GM19351 (cell line): ENCODE measurements at regions not wholly inside any gene's neighbourhood (a gene's known extent, or its start where the extent isn't known, plus 50 kb on each side); places are given as distances from the start of the nearest gene placed in this dataset.

Experiments used
- ATAC-seq: cut with Tn5 transposase; IDR thresholded peaks from one replicate; pipeline ENCODE4 v1.9.1; 2021; ENCODE audit warnings: mild to moderate bottlenecking, moderate library complexity; ENCODE audit not compliant: unreplicated experiment

- no peak for ATAC-seq
Observed at GRCh38 chr1:13965770-13966398, 265.9 kb downstream of the PRDM2 start.

GRCh38 chr1:13967707-13968106 is 267.7 kb downstream of the PRDM2 start:
- ATAC-seq = no peak

- ATAC-seq = no peak
Observed at GRCh38 chr1:13968361-13968760, 268.4 kb downstream of the PRDM2 start.

GRCh38 chr1:13970631-13971247 is 270.8 kb downstream of the PRDM2 start:
- ATAC-seq = no peak

GRCh38 chr1:13976485-13976884 is 276.5 kb downstream of the PRDM2 start:
- no peak for ATAC-seq

GRCh38 chr1:13981142-13981541 is 281.2 kb downstream of the PRDM2 start:
- no peak for ATAC-seq

DNA sequence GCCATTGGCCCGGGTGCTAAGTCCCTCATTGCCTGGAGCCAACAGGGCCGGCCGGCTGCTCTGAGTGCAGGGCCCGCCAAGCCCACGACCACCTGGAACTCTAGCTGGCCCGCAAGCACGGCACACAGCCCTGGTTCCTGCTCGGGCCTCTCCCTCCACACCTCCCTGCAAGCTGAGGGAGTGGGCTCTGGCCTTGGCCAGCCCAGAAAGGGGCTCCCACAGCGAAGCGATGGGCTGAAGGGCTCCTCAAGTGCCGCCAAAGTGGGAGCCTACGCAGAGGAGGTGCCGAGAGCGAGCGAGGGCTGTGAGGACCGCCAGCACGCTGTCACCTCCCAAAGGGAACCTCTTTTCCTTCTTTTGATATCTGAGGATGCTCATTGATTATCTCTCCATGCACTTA is 283.4 kb downstream of the PRDM2 start:
- ATAC-seq = no peak

- no peak for ATAC-seq
Observed at GRCh38 chr1:13990939-13991338, 291.0 kb downstream of the PRDM2 start.

DNA sequence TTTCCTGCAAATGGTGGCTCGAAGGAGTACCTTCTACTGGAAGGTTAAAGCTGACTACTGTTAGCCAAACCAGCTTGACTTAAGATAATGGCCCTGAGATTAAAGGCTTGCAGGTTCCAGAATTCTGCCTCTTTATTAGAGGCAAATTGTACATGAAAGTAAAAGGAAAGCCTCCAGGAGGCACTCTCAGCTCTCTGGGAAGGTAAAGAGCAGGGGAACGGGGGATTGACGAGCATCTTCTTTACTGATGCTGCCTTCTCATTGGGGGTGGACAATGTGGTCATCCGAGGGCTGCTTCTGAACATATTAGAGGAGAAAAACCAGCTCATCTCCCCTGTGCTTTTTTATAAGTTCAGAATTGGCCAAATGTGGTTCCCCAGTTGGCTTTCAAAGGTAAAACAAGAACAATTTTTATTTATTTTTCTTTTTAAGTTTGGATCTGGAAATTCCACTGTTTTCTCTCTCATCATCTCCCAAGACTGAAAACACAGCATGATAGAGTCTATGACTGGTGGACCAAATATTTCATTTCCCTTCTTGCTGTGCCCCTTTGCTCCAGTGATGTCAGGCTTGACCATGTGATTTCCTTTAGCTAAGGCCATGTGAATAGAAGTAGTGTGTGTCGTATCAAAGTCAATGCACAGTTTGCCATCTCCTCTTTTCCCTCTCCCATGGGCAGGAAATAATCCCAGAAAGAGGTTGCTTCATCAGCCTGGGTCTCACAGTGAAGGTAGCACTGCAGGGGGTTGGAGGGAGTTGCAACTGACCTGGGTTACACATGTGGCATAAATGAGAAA is 292.7 kb downstream of the PRDM2 start:
- no peak for ATAC-seq

DNA sequence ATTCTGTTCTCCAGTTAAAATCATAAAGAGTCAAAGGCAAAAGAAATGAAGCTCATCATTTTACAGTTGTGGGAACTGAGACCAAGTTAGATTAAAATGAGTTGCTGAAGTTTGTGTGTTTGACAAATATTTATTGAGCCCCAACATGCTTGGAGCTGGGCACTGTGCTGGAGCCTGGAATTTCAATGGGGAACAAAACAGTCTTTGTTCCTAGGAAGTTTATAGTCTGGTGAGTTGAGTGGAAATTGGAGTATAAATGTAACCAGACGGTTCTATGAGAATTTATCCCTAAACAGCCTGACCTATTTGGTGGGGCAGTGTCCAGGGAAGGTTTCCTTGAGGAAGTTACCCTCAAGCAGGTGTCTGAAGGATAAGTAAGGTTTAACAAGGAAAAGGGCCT is 294.4 kb downstream of the PRDM2 start:
- ATAC-seq = no peak

DNA sequence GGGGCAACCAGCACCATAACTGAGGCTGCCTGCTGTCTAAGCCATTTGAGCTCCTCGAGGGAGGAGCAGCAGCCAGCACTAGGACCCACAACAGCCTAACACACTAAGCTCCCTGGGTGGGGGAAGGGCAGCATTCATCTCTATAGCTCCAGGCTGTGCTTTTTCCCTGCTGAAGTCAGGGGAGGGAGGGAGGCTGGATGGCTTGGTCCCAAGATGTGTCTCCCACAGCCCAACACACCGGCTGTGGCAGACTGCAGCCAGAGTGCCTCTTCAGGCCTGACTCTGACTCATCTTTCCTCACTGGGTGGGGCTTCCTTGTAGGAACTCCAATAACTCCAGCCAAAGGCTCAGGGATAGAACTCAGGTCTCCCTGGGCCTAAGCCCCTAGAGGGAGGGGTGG is 296.3 kb downstream of the PRDM2 start:
- ATAC-seq = no peak

- ATAC-seq = no peak
Observed at GRCh38 chr1:14003552-14003951, 303.6 kb downstream of the PRDM2 start.

DNA sequence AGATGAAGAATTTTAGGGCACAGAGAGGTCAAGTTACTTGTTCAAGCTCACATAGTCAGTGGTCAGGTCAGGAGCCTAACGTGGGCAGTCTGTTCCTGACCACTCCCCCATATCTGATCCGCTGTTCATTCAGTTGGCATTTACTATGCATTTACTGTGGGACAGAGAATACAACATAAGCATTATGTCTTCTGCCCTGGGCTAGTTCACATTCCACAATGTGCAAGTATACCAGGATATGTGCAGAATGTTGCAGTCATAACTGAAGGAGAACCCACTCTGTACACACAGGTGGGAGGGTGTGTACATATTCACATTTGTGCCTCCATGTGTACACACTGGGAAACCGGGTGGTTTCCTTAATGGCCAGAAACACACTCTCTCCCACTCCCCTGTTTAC is 309.6 kb downstream of the PRDM2 start:
- ATAC-seq = no peak

DNA sequence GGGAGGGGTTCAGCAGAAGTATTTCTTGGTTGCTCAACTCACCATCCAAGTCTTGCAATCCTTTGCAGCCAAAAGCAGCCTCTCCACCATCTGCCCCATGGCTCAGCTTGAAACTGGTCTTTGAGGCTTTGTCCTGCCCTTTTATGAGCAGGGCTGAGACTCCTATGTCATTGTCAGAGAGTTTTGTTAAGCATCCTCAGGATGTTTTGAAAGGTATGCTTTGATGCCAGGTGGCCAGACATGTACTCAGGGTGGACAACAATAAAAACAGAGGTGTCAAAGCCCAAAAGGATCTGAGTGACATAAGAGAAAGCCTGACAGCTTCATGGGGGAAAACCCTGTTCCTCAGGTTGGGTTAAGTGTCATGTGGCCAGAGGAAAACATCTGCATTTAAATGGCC is 310.5 kb downstream of the PRDM2 start:
- ATAC-seq = no peak

GRCh38 chr1:14011132-14011531 is 311.1 kb downstream of the PRDM2 start:
- ATAC-seq = no peak

DNA sequence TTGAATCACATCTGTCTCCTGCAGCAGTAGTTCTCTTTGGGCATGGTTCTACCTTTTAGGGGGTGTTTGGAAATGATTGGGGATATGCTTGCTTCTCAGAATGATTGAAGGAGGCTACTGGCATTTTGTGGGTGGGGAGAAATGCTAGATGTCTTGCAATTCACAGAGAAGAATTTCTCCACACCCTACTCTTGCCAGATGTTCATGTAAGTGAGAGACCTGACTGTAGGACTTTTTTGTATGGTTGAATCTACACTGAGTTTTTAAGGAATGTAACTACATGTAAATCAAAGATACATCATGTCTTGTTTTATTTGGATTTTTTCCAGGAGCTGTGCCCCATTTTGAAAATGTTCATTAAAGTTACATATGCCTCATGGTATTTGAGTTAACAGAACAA is 311.9 kb downstream of the PRDM2 start:
- no peak for ATAC-seq

DNA sequence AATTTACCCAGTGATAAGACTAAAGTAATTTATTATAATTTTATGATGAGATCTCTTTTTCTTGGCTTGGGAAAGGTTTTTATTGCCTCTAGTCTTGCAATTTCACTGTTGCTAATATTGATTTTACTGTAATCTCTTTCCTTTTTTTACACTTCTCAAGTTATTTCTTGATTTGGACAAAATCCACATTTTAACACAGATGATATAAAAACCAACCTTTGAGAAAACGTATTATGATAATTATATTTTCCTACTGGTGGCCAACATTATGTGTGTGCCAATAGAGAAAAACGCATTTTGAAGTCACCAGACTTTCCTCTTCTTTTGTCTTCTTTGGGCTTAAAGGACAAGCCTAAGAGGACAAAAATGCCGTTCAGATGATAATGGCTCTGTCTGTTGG is 314.9 kb downstream of the PRDM2 start:
- no peak for ATAC-seq

DNA sequence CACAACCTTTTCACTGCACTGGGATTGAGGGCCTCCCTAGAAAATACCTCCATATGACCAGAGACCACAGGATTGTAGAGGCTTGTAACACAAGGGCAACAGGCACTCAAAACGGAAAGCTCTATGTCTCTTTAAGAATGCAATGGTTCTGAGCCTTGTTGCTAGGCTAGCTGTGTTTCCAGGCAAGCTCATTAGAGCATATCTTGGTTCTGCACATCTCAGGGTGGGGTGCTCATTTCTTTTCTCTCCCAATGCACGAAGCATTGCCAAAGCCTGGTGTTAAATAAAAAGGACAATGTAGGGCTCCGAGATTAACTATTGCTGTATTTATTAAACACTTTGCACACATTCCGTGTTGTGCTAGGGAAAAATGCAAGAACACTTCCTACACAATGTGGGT is 315.9 kb downstream of the PRDM2 start:
- no peak for ATAC-seq

DNA sequence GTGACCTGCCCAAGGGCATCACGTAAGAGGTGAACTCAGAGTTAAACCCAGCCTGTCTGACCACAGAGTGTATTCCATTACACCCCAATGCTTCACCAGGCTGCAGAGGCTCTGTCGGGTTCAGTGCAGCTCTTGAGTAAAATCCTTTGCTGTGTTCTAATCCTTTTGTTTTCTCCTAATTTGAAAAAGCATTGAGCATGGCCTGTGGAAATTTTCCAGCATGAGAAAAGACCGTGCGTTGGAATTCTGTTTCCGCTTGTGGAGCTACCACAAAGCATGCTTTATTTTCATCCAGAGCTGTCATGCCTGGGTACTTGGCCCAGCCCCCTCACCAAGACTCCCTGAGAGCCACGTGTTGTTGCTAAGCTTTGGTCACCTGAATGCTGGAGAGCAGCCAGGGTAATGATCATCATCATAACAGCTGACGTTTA is 317.6 kb downstream of the PRDM2 start:
- ATAC-seq = no peak

DNA sequence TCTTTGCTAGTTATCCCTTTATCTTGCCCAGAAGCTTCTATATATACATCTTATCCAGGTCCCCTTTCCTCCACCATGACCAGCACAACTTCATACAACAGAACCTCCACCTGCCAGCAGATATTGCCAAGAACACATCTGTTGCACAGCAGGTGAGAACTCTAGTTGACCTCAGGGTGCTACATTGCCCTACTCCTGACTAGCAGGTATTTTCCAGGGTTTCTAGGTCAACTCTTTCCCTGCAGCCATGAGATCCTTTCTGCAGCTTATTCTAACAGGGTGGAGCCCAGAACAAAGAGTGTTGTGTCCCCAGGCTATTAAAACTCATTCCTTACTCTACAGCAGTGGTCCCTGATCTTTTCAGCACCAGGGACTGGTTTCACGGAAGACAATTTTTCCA is 319.5 kb downstream of the PRDM2 start:
- no peak for ATAC-seq

DNA sequence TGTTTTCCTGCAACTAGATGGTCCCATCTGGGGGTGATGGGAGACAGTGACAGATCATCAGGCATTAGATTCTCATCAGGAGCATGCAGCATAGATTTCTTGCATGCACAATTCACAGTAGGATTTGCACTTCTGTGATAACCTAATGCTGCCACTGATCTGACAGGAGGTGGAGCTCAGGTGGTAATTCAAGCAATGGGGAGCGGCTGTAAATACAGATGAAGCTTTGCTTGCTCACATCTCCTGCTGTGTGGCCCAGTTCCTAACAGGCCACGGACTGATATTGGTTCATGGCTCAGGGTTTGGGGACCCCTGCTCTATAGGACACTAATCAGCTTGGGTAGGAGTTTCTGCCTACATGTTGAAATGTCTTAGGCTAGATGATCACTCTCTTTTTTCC is 320.0 kb downstream of the PRDM2 start:
- ATAC-seq = no peak

DNA sequence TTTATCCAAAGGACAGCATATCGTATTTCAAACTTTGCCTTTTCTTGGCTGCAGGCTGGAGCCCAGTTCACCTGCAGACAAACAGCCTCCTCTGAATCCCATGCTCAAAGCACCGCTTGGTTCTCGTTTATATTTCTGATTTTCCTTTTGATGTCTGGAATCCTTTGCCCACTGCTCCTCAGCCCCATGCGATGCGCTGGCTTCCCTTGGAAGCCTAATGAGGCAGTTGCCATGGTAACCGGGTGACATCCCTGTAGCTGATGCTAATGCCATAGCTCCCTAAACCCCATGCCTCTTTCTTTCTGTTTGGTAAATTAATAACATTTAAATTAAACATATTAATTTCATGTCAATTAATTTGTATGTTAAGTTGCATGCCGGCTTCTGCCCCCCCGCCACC is 327.1 kb downstream of the PRDM2 start:
- ATAC-seq = no peak
